Hepatic stellate cell (primary cell): ENCODE measurements at regions not wholly inside any gene's neighbourhood (a gene's known extent, or its start where the extent isn't known, plus 50 kb on each side); places are given as distances from the start of the nearest gene placed in this dataset.

Experiments used
- DNase-seq: peaks from one replicate; pipeline ENCODE4 v3.0.0; 2011; ENCODE audit warnings: low spot score

DNA sequence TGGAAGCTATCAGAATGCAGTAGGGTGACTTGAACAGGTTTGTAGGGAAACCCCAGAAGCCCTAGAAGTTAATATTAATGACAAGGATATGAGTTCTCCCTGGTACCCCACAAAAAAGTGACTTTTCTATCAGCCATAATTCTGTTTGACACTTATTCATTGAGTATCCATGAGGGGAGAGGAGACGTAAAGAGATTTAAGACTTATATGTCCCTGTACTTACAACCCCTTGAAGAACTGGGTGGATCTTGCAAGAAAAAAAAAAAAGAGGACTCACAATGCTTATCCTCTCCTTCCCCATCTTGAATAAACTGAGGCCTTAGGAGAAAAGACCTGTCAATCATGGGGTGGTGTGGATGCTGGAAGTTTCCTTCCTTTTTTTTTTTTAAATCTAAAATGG is 203.5 kb downstream of the CBLN1 start:
- no peak for DNase-seq

GRCh38 chr16:49075709-49076108 is 205.9 kb downstream of the CBLN1 start:
- DNase-seq, result no peak

- DNase-seq, result no peak
These were observed 213.4 kb downstream of the CBLN1 start for GRCh38 chr16:49068224-49068623.

GRCh38 chr16:49067776-49068175 is 213.9 kb downstream of the CBLN1 start:
- DNase-seq, result no peak

- no peak for DNase-seq
These were observed 220.4 kb downstream of the CBLN1 start for GRCh38 chr16:49061137-49061714.

DNA sequence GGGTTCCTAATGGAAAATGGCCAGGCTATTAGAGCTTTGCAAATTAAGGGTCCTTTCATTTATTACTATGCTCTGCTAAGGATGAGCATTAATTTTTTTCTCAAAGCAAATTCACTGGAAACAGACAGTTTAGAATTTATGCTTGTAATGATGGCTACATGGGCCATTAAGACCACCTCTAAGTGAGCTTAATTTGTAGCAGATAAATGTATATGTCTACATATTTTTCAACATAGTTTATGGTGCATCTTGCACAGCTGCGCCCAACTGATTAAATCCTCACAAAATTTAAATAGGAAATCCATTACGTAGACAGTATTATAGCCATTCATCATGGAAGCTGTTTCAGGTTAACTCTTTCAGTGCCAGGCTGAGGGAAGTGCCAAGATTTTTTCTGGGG is 220.9 kb downstream of the CBLN1 start:
- no peak for DNase-seq

DNA sequence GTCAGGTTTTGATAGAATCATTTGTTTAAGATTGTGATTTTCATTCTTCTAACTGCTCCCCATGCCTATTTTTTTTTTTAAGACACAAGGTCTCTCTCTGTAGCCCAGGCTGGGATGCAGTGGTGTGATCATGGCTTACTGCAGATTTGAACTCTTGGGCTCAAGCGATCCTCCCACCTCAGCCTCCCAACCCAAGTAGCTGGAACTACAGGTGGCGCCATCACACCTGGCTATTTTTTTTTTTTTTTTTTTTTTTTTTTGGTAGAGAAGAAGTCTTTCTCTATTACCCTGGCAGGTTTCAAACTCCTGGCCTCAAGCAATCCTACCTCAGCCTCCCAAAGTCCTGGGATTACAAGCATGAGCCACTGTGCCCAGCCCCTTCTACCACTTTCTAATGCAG is 223.3 kb downstream of the CBLN1 start:
- DNase-seq, result no peak

DNA sequence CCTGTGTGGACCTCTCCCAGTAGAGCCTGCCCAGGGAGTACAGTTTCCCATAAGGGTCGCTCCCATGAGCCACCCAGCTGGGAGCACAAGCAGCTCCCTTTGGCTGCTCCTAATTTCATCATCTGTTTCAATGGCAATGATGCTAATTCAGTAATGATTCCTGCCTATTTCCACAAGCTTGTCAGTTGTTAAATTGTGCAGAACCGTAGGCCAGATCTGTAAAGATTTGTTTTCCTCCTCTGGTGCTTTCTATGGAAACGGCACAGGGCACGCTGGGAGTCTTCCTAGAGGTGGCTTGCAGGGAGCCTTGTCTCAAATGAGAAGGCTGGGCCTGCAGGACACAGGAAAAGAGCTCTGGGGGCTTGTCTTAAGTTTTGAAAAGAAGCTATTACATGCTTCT is 223.7 kb downstream of the CBLN1 start:
- no peak for DNase-seq

GRCh38 chr16:49057391-49057790 is 224.2 kb downstream of the CBLN1 start:
- DNase-seq, result no peak

DNA sequence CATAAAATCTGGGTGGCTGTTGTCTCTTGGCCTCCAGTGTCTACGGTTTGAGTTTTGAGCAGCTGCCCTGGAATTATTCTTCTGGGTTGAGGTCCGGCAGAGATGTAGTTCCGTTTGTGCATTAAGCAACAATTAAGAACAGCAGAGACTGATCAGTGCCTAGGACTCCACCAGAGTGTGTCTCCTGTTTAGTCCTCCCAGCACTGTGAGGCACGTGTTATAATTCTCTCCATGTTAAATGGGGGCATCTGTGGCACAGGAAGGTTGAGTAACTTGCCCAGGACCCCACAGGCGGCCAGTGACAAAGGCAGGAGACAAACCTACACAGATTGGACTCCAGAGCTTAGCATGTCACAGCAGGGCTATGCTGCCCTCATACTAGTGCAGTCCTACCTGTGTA is 225.1 kb downstream of the CBLN1 start:
- no peak for DNase-seq

- DNase-seq, result no peak
These were observed 225.7 kb downstream of the CBLN1 start for GRCh38 chr16:49055824-49056545.

GRCh38 chr16:49055291-49055690 is 226.3 kb downstream of the CBLN1 start:
- DNase-seq, result no peak

- DNase-seq, result no peak
These were observed 227.0 kb downstream of the CBLN1 start for GRCh38 chr16:49054606-49055005.

DNA sequence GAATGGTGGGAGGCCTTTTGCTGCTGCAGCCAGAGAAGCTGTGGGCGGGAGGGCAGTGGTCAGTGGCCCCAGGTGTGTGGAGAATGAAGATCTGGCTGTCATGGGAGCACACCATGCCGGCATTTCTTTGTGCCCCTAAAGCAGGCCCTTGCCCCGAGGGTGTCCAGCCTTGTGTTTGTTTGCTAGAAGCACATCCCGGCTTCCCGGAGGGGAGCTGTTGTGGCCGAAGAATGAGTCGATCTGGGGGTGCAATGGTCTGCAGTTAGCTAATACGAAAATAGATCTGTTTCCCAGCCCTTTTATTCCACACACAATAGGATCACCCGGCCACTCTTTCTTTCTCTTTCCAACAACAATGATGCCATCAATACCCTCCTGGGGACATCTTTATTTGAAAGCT is 228.8 kb downstream of the CBLN1 start:
- DNase-seq, result no peak

- DNase-seq, result no peak
These were observed 230.1 kb downstream of the CBLN1 start for GRCh38 chr16:49051576-49051975.

GRCh38 chr16:49050607-49051006 is 231.0 kb downstream of the CBLN1 start:
- no peak for DNase-seq

- DNase-seq, result no peak
These were observed 232.0 kb downstream of the CBLN1 start for GRCh38 chr16:49049644-49050043.

DNA sequence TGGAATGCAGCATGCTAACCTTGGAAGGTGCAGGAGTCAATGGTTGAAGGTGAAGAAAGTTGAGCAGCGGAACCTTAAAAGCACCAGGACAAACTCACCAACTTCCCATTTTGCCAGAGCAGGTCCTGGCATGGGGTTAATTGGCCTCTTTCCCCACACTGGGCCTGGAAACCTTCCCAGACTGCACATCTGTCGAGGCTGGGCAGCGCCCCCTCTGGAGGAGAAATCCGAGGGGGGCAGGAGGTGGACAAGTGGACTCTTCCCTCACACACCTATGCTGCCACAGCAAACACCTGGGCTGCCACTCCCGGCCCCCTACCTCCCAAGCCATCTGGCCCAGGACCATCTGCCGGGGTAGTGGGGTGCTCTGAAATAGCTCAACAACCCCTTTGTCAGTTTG is 232.4 kb downstream of the CBLN1 start:
- no peak for DNase-seq

GRCh38 chr16:49048557-49048956 is 233.1 kb downstream of the CBLN1 start:
- no peak for DNase-seq

GRCh38 chr16:49036126-49036525 is 245.5 kb downstream of the CBLN1 start:
- DNase-seq, result no peak

- no peak for DNase-seq
These were observed 254.2 kb downstream of the CBLN1 start for GRCh38 chr16:49027420-49027819.

DNA sequence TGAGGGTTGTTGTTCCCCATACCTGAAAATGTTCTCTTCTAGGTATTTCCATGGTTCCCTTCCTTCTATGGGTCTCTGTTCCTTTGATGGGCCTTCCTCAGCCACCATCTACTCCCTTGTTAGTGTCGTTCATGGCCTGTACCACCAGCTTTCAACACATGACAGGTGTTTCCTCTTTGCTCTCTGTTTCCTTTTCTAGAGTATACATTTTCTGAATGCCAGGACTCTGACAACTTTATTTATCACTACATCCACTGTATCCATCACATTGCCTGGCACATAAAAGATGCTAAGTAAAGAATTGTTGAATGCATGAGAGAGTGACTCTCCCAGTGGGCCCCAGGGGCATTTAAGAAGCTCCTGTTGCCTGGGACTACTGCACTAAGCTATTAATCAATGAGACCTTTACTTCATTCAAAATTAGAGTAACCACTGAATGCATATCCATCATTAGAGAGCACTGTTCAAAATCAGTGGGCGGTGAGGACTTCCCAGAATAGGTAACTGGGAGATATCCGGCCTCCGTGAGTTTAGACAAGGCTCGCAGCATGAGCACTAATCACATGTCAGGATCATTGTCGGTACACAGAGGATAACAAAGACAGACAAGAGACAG is 255.0 kb downstream of the CBLN1 start:
- DNase-seq, result no peak

DNA sequence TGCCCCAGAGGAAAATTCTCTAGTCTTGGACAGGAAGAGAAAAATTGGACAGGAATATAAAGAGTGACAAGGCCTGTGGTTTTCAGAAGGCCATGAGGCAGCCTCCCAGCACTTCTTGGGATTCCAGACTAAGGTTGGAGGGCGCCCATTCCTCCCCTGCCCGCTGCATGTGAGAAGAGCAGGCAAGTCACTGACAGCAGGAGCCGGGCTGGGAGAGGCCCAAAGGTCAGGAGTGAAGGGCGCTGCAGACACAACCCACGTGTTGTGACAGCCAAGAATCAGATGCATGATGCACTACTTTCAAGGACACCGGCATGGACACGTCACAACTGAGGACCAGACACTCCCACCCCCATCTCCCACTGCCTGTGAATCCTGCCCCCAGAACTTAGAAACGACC is 256.7 kb downstream of the CBLN1 start:
- no peak for DNase-seq

GRCh38 chr16:49024016-49024415 is 257.6 kb downstream of the CBLN1 start:
- DNase-seq, result no peak
